Hepatocyte (in vitro differentiated cells): ENCODE measurements at regions not wholly inside any gene's neighbourhood (a gene's known extent, or its start where the extent isn't known, plus 50 kb on each side); places are given as distances from the start of the nearest gene placed in this dataset.

Experiments used
- CTCF ChIP-seq: fragments of 200-600 bp; sonication (generic); IDR thresholded peaks from 2 replicates; pipeline ENCODE4 v1.5.1; 2016; ENCODE audit warnings: antibody characterized with exemption, mild to moderate bottlenecking; ENCODE audit not compliant: poor library complexity
- EZH2 ChIP-seq: fragments of 200-600 bp; sonication (generic); IDR thresholded peaks from 2 replicates; pipeline ENCODE4 v1.6.1; 2016; ENCODE audit warnings: antibody characterized with exemption, mild to moderate bottlenecking, borderline replicate concordance
- EZH2phosphoT487 ChIP-seq: fragments of 200-600 bp; sonication (generic); IDR thresholded peaks from one replicate; pipeline ENCODE4 v1.6.1; 2018; ENCODE audit warnings: antibody characterized with exemption, mild to moderate bottlenecking, low read depth, moderate library complexity; ENCODE audit not compliant: unreplicated experiment, severe bottlenecking

- TF ChIP-seq CTCF (no peak), EZH2 (no peak), EZH2phosphoT487 (no peak)
These were observed 156.6 kb upstream of the SDK2 start for GRCh38 chr17:73800893-73801292.
